T-helper 2 cell treated with Interferon-gamma antibody and Interleukin-4, amounts not matched to agents 5 μg/mL and 100 μg/mL, for 36 hours (primary cell): ENCODE measurements at regions not wholly inside any gene's neighbourhood (a gene's known extent, or its start where the extent isn't known, plus 50 kb on each side); places are given as distances from the start of the nearest gene placed in this dataset.

Source experiments
- DNase-seq: peaks from one replicate; pipeline ENCODE4 v3.0.0; 2021; ENCODE audit warnings: low spot score
- H3K27ac Mint-ChIP-seq: one replicate; pipeline ENCODE4 v1.8.0; 2021; ENCODE audit warnings: mild to moderate bottlenecking, mixed read lengths
- H3K27me3 Mint-ChIP-seq: one replicate; pipeline ENCODE4 v1.8.0; 2021; ENCODE audit warnings: low read depth, mixed read lengths
- H3K36me3 Mint-ChIP-seq: one replicate; pipeline ENCODE4 v1.8.0; 2021; ENCODE audit warnings: low read depth, mixed read lengths
- H3K4me1 Mint-ChIP-seq: one replicate; pipeline ENCODE4 v1.8.0; 2021; ENCODE audit warnings: low read depth, mixed read lengths
- H3K4me3 Mint-ChIP-seq: one replicate; pipeline ENCODE4 v1.8.0; 2022; ENCODE audit warnings: mild to moderate bottlenecking, moderate library complexity, mixed read lengths
- H3K9me3 Mint-ChIP-seq: one replicate; pipeline ENCODE4 v1.8.0; 2021; ENCODE audit warnings: mixed read lengths

DNA sequence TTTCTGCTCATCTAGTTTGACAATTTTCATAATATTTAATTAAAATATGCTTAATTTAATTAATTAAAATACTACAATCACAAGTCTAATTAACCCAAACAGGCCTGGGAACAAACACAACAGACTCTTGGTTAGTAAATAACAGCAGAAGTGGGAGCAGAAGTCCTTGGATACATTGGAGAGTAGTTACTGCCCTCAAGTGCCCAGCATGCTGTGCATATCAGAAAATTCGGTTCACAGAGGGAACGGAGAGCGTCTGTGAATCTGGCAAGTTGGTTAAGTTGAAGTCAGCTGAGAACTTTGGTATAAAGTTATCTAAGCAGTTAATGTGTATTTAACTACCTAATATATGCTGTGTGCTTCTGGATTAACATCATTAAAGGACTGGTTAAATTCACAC is 87.0 kb upstream of the ATG10 start:
- Mint-ChIP-seq H3K36me3 (no peaks in the 10 kb centered on the region), H3K27me3 (peaks cover 16% of the 10 kb centered on the region)
- DNase-seq: no peak

GRCh38 chr5:81883371-81883770 is 88.5 kb upstream of the ATG10 start:
- Mint-ChIP-seq H3K9me3 (no peaks in the 10 kb centered on the region), H3K4me3 (no peak overlapping the region), H3K27me3 (peaks cover 18% of the 10 kb centered on the region), H3K27ac (no peak overlapping the region), H3K4me1 (no peaks in the 10 kb centered on the region), H3K36me3 (no peaks in the 10 kb centered on the region)
- no peak for DNase-seq

More for the DNA sequence above, 87.0 kb upstream of the ATG10 start:
- H3K4me3 Mint-ChIP-seq: no peak overlapping the region
- no peak overlapping the region for H3K27ac Mint-ChIP-seq
- no peaks in the 10 kb centered on the region for H3K4me1 Mint-ChIP-seq
- peaks cover under 1% of the 10 kb centered on the region for H3K9me3 Mint-ChIP-seq

- Mint-ChIP-seq H3K36me3 (no peaks in the 10 kb centered on the region), H3K9me3 (no peaks in the 10 kb centered on the region), H3K27ac (no peak overlapping the region), H3K4me3 (no peak overlapping the region), H3K4me1 (no peaks in the 10 kb centered on the region), H3K27me3 (peaks cover 18% of the 10 kb centered on the region)
- no peak for DNase-seq
These were observed 90.2 kb upstream of the ATG10 start for GRCh38 chr5:81881595-81881994.

DNA sequence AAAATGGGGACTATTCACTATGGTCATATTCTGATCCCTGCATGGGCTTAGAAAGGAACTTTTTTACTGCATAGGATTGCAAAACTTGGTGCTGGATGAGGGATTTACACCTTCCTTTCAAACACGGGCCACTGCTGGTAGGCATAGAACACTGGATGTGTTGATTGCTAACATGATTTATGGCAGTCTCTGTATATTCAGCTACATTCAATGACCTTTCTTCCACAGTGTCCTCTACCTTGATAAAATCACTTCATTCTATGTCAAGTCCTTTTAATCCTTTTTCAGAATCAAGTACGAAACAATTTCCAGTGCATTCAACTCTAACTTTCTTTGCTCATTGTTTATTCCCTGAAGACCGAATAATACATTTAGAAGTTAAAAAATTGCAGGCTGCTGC is 91.9 kb upstream of the ATG10 start:
- H3K4me3 Mint-ChIP-seq: no peak overlapping the region
- no peak overlapping the region for H3K27ac Mint-ChIP-seq
- DNase-seq: no peak
- no peaks in the 10 kb centered on the region for H3K4me1 Mint-ChIP-seq
- no peaks in the 10 kb centered on the region for H3K36me3 Mint-ChIP-seq
- peaks cover 18% of the 10 kb centered on the region for H3K27me3 Mint-ChIP-seq
- H3K9me3 Mint-ChIP-seq: no peaks in the 10 kb centered on the region

GRCh38 chr5:81878333-81878732 is 93.5 kb upstream of the ATG10 start:
- no peaks in the 10 kb centered on the region for H3K4me1 Mint-ChIP-seq
- no peaks in the 10 kb centered on the region for H3K36me3 Mint-ChIP-seq
- H3K9me3 Mint-ChIP-seq: no peaks in the 10 kb centered on the region
- DNase-seq: no peak
- no peak overlapping the region for H3K27ac Mint-ChIP-seq
- peaks cover 16% of the 10 kb centered on the region for H3K27me3 Mint-ChIP-seq
- no peak overlapping the region for H3K4me3 Mint-ChIP-seq

DNA sequence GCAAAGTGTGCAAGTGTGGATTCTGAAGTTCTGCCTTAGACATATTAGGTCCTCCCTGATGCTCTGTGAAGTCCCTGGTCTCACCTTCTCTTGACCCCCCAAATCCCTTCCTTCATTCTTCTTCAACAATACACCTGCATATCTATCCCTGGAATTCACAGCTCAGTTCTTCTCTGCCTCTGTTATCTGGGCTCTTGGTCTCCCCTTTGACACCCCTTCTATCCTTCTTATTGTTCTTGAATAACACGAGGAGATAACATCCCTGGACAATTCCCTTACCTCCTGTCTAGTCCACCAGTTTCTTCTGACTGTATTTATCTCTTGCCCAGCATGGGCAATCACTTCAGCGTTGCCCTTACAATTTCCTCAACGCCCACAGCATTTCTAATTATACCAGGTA is 104.8 kb upstream of the ATG10 start:
- Mint-ChIP-seq H3K4me1 (no peaks in the 10 kb centered on the region), H3K27ac (no peak overlapping the region), H3K4me3 (no peak overlapping the region), H3K27me3 (peaks cover 14% of the 10 kb centered on the region), H3K36me3 (no peaks in the 10 kb centered on the region), H3K9me3 (no peaks in the 10 kb centered on the region)
- DNase-seq: no peak

- no peak for DNase-seq
- Mint-ChIP-seq H3K4me1 (peaks cover 5% of the 10 kb centered on the region), H3K9me3 (no peaks in the 10 kb centered on the region), H3K4me3 (no peak overlapping the region), H3K36me3 (no peaks in the 10 kb centered on the region), H3K27me3 (peaks cover 4% of the 10 kb centered on the region), H3K27ac (no peak overlapping the region)
These were observed 109.9 kb upstream of the SSBP2 start for GRCh38 chr5:81860778-81861177.

DNA sequence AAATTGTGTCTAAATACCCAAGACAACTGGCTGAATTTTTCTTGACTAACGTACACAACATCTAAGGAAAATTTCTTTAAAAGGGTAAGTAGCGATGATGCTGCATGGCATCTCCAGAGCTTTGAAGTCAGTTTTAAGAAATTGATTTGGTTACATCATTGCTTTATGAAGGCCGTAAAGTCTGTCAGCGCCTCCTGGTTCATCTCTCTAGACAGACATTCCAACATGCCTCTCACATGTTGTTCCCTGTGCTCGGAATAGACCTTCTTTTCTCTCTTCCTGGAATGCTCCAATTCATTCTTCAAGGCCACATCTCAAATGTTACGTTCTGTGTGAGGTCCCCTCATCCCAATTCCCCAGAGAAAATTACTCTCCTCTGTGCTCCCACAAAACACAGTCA is 108.7 kb upstream of the SSBP2 start:
- H3K4me1 Mint-ChIP-seq: peaks cover 12% of the 10 kb centered on the region
- no peaks in the 10 kb centered on the region for H3K36me3 Mint-ChIP-seq
- H3K4me3 Mint-ChIP-seq: no peak overlapping the region
- no peaks in the 10 kb centered on the region for H3K27me3 Mint-ChIP-seq
- no peak overlapping the region for H3K27ac Mint-ChIP-seq
- H3K9me3 Mint-ChIP-seq: no peaks in the 10 kb centered on the region
- DNase-seq: no peak

- peaks cover 22% of the 10 kb centered on the region for H3K4me1 Mint-ChIP-seq
- no peaks in the 10 kb centered on the region for H3K27me3 Mint-ChIP-seq
- no peak overlapping the region for H3K27ac Mint-ChIP-seq
- H3K4me3 Mint-ChIP-seq: no peak overlapping the region
- H3K36me3 Mint-ChIP-seq: no peaks in the 10 kb centered on the region
- H3K9me3 Mint-ChIP-seq: no peaks in the 10 kb centered on the region
- no peak for DNase-seq
These were observed 106.3 kb upstream of the SSBP2 start for GRCh38 chr5:81856948-81857928.

GRCh38 chr5:81855591-81855990 is 104.7 kb upstream of the SSBP2 start:
- Mint-ChIP-seq H3K4me1 (peaks cover 34% of the 10 kb centered on the region), H3K9me3 (no peaks in the 10 kb centered on the region), H3K4me3 (no peak overlapping the region), H3K27ac (no peak overlapping the region), H3K27me3 (no peaks in the 10 kb centered on the region), H3K36me3 (no peaks in the 10 kb centered on the region)
- no peak for DNase-seq

DNA sequence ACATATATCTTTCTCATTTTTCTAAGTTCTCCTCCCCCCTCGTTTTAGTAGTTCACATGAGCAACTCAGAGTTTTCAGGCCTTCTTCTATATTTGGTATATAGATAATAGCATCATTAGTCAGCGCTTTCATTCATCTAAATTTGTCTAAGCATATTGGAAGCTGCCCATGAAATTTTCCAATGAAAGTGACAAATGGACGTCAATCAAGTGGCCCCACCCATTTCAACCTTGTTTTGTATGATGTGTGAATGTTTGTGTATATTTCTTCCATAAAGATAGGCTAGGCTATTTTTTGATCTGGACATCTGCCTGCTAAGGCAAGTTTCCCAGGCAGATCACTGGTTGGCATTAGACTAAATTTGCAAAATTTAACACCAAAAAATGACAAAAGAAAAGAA is 104.0 kb upstream of the SSBP2 start:
- Mint-ChIP-seq H3K36me3 (peaks cover 3% of the 10 kb centered on the region), H3K4me1 (peaks cover 40% of the 10 kb centered on the region), H3K27me3 (no peaks in the 10 kb centered on the region), H3K27ac (no peak overlapping the region), H3K9me3 (no peaks in the 10 kb centered on the region), H3K4me3 (no peak overlapping the region)
- DNase-seq: no peak

DNA sequence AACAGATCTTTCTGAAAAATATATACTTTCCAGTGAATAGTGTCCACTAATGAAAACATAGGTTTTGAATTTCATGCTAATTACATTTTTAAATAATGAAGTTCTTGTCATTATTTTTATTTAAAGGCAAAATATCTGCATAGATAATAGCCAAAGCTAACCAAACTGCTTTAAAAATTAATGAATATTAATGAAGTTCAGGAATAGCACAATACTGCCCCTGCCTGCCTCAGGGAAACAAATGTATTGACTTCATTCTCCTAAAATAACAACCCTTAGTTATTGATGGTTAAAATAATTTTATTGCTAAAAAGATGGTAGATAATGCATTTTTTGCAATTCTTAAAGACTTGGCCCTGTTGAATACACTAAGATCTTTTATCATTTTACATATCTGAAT is 103.6 kb upstream of the SSBP2 start:
- H3K36me3 Mint-ChIP-seq: peaks cover 3% of the 10 kb centered on the region
- no peaks in the 10 kb centered on the region for H3K27me3 Mint-ChIP-seq
- peaks cover 41% of the 10 kb centered on the region for H3K4me1 Mint-ChIP-seq
- H3K27ac Mint-ChIP-seq: no peak overlapping the region
- H3K9me3 Mint-ChIP-seq: no peaks in the 10 kb centered on the region
- no peak overlapping the region for H3K4me3 Mint-ChIP-seq
- DNase-seq: no peak

DNA sequence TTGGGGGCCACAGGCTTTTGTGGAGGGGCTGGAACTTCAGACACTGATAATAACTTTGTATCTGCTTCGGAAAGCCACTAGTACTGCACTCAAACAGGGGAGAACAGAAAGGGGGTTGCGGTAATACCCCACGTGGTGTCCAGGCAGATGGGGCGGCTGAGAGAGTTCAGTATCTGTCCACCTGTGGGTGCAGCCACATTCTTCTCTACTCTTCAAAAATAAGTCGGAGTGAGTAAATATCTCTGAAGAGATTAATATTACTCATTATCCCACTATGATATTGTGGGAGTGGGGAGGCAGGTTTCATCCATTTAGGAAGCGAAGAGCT is 102.1 kb upstream of the SSBP2 start:
- peaks cover 43% of the 10 kb centered on the region for H3K4me1 Mint-ChIP-seq
- H3K27ac Mint-ChIP-seq: peak overlapping the region; percentile 80
- H3K27me3 Mint-ChIP-seq: no peaks in the 10 kb centered on the region
- no peak for DNase-seq
- H3K9me3 Mint-ChIP-seq: no peaks in the 10 kb centered on the region
- peak overlapping the region; percentile 84 for H3K4me3 Mint-ChIP-seq
- peaks cover 3% of the 10 kb centered on the region for H3K36me3 Mint-ChIP-seq

GRCh38 chr5:81852291-81853029 is 101.6 kb upstream of the SSBP2 start:
- peak; percentile 16 for DNase-seq
- peak overlapping the region; percentile 80 for H3K27ac Mint-ChIP-seq
- H3K4me1 Mint-ChIP-seq: peaks cover 43% of the 10 kb centered on the region
- H3K4me3 Mint-ChIP-seq: peak overlapping the region; percentile 84
- H3K9me3 Mint-ChIP-seq: no peaks in the 10 kb centered on the region
- no peaks in the 10 kb centered on the region for H3K27me3 Mint-ChIP-seq
- peaks cover 3% of the 10 kb centered on the region for H3K36me3 Mint-ChIP-seq
